Activated naive CD8-positive, alpha-beta T cell (primary cell): ENCODE measurements at regions not wholly inside any gene's neighbourhood (a gene's known extent, or its start where the extent isn't known, plus 50 kb on each side); places are given as distances from the start of the nearest gene placed in this dataset.

ENCODE experiments used
- H3K27ac Mint-ChIP-seq: one replicate; pipeline ENCODE4 v1.8.0; 2021; ENCODE audit warnings: mixed read lengths
- H3K27me3 Mint-ChIP-seq: one replicate; pipeline ENCODE4 v1.8.0; 2021; ENCODE audit warnings: mixed read lengths
- H3K36me3 Mint-ChIP-seq: one replicate; pipeline ENCODE4 v1.8.0; 2021; ENCODE audit warnings: mixed read lengths
- H3K4me1 Mint-ChIP-seq: one replicate; pipeline ENCODE4 v1.8.0; 2021; ENCODE audit warnings: low read depth, mixed read lengths
- H3K4me3 Mint-ChIP-seq: one replicate; pipeline ENCODE4 v1.8.0; 2021; ENCODE audit warnings: mild to moderate bottlenecking, mixed read lengths
- H3K9me3 Mint-ChIP-seq: one replicate; pipeline ENCODE4 v1.8.0; 2021; ENCODE audit warnings: low read depth, mixed read lengths

GRCh38 chr18:76771192-76771799, 51.1 kb upstream of the ZNF236 start:
- H3K4me3 Mint-ChIP-seq, result no peak overlapping the region
- peaks cover 8% of the 10 kb centered on the region for H3K27me3 Mint-ChIP-seq
- peaks cover 1% of the 10 kb centered on the region for H3K4me1 Mint-ChIP-seq
- H3K9me3 Mint-ChIP-seq, result peaks cover 20% of the 10 kb centered on the region
- H3K36me3 Mint-ChIP-seq, result peaks cover 7% of the 10 kb centered on the region
- H3K27ac Mint-ChIP-seq, result no peak overlapping the region

GRCh38 chr18:76767954-76768353, 54.4 kb upstream of the ZNF236 start:
- Mint-ChIP-seq H3K27ac (no peak overlapping the region), H3K27me3 (peaks cover 8% of the 10 kb centered on the region), H3K9me3 (peaks cover 20% of the 10 kb centered on the region), H3K4me3 (no peak overlapping the region), H3K4me1 (peaks cover 11% of the 10 kb centered on the region), H3K36me3 (peaks cover 7% of the 10 kb centered on the region)

- Mint-ChIP-seq H3K4me1 (peaks cover 21% of the 10 kb centered on the region), H3K27me3 (peaks cover 2% of the 10 kb centered on the region), H3K9me3 (peaks cover 20% of the 10 kb centered on the region), H3K4me3 (no peak overlapping the region), H3K27ac (no peak overlapping the region), H3K36me3 (peaks cover 6% of the 10 kb centered on the region)
These were observed 55.9 kb upstream of the ZNF236 start for GRCh38 chr18:76766429-76766828.

DNA sequence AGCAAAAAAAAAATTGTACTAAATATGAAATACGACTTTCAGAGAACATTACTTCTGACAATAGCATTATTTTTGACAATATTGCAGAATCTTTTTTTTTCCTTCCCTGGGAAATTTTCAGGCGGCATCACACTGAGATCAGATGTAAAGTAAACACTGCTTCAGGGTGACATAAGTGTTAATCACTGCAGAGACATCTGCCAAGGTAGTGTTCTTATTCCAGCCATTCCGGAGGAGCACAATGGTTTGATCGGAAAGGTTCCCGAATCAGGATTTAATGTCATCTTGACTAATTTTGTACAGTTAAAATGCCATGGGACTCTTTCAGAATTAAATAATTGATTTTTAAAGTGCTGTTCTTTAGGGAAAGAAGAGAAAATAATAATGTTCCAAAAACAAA, 56.7 kb upstream of the ZNF236 start:
- Mint-ChIP-seq H3K27ac (no peak overlapping the region), H3K36me3 (peaks cover 6% of the 10 kb centered on the region), H3K27me3 (peaks cover 2% of the 10 kb centered on the region), H3K9me3 (peaks cover 20% of the 10 kb centered on the region), H3K4me1 (peaks cover 24% of the 10 kb centered on the region), H3K4me3 (no peak overlapping the region)

DNA sequence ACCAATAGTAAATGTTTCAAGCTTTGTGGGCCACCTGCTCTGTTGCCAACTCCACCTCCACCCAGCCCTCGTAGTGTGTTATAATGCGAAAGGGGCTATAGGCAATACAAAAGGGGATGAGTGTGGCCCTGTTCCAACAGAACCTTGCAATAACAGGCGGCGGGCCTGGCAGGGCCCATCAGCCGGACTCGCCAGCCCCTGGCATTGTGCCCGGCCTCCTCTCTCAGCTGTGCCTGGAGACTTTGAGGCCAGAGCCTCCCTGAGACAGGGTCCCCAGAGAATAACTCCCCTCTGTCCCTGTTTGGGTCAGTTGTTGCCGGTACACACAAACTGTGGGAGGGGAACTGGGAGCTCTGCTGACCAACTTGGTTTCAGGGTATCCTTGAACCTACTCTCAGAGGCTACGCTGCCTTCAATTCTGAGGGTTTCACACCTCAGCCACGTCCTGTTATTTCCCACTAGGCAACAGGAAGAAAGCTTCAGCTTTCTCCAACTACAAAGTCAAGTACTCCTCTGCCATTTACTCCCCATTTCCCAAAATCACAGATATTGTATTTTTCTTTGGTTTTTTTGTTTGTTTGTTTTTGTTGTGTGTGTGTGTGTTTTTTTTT, 58.0 kb upstream of the ZNF236 start:
- H3K27me3 Mint-ChIP-seq, result peaks cover 2% of the 10 kb centered on the region
- peaks cover 20% of the 10 kb centered on the region for H3K9me3 Mint-ChIP-seq
- peaks cover 24% of the 10 kb centered on the region for H3K4me1 Mint-ChIP-seq
- H3K36me3 Mint-ChIP-seq, result peaks cover 6% of the 10 kb centered on the region
- no peak overlapping the region for H3K27ac Mint-ChIP-seq
- H3K4me3 Mint-ChIP-seq, result no peak overlapping the region

- H3K27me3 Mint-ChIP-seq, result no peaks in the 10 kb centered on the region
- H3K27ac Mint-ChIP-seq, result no peak overlapping the region
- no peak overlapping the region for H3K4me3 Mint-ChIP-seq
- H3K9me3 Mint-ChIP-seq, result no peaks in the 10 kb centered on the region
- peaks cover 15% of the 10 kb centered on the region for H3K4me1 Mint-ChIP-seq
- no peaks in the 10 kb centered on the region for H3K36me3 Mint-ChIP-seq
These were observed 63.3 kb upstream of the ZNF236 start for GRCh38 chr18:76759056-76759455.

DNA sequence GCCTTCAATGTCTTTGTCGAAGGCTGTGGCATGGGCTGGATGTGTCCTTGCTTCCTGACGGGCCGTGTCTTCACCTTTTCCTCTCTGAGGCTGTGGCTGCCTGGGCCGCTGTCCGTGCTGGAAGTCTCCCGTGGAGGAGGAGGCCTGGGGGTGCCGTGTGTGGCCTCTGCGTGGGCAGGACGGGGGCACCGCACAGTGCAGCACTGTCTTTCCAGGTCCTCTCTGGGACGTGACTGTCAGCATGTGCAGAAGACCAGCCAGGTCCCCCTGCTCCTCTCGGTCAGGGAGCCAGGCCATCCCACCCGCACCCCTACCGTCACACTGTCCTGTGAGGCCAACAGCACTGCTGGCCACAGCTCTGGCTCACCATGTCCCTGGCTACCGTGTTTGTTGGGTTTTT, 64.4 kb upstream of the ZNF236 start:
- H3K4me3 Mint-ChIP-seq, result no peak overlapping the region
- no peaks in the 10 kb centered on the region for H3K9me3 Mint-ChIP-seq
- peaks cover 14% of the 10 kb centered on the region for H3K4me1 Mint-ChIP-seq
- no peaks in the 10 kb centered on the region for H3K27me3 Mint-ChIP-seq
- H3K27ac Mint-ChIP-seq, result no peak overlapping the region
- no peaks in the 10 kb centered on the region for H3K36me3 Mint-ChIP-seq

GRCh38 chr18:76757335-76757734, 65.0 kb upstream of the ZNF236 start:
- Mint-ChIP-seq H3K4me3 (no peak overlapping the region), H3K4me1 (peaks cover 9% of the 10 kb centered on the region), H3K27ac (no peak overlapping the region), H3K27me3 (no peaks in the 10 kb centered on the region), H3K36me3 (no peaks in the 10 kb centered on the region), H3K9me3 (no peaks in the 10 kb centered on the region)

- Mint-ChIP-seq H3K27ac (no peak overlapping the region), H3K4me1 (peaks cover 4% of the 10 kb centered on the region), H3K36me3 (peaks cover 2% of the 10 kb centered on the region), H3K4me3 (no peak overlapping the region), H3K27me3 (no peaks in the 10 kb centered on the region), H3K9me3 (no peaks in the 10 kb centered on the region)
These were observed 65.7 kb upstream of the ZNF236 start for GRCh38 chr18:76756531-76757253.

DNA sequence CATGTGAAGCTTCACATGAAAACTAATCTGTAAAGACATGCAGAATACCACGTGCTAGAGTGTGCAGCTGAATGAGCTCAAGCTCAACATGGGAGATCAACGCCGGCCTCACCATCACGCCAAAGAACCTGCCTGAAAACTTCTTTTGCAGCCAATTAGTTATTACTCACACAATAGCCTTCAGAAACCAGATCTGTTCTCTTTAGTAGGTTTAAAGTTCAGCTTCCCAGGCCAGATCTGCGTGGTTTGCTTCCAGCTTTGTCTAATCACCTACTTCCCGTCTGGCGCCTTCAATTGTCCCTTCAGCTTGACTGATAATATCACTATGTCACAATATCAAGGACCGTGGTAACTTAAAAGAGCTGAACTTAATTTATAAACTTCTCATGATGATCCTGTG, 68.0 kb upstream of the ZNF236 start:
- Mint-ChIP-seq H3K36me3 (peaks cover 2% of the 10 kb centered on the region), H3K9me3 (no peaks in the 10 kb centered on the region), H3K27me3 (no peaks in the 10 kb centered on the region), H3K4me3 (no peak overlapping the region), H3K4me1 (no peaks in the 10 kb centered on the region), H3K27ac (no peak overlapping the region)

GRCh38 chr18:76752400-76752799, 70.0 kb upstream of the ZNF236 start:
- Mint-ChIP-seq H3K4me1 (no peaks in the 10 kb centered on the region), H3K9me3 (peaks cover 9% of the 10 kb centered on the region), H3K36me3 (peaks cover 7% of the 10 kb centered on the region), H3K4me3 (no peak overlapping the region), H3K27ac (no peak overlapping the region), H3K27me3 (no peaks in the 10 kb centered on the region)

GRCh38 chr18:76750917-76751890, 71.2 kb upstream of the ZNF236 start:
- no peaks in the 10 kb centered on the region for H3K4me1 Mint-ChIP-seq
- H3K9me3 Mint-ChIP-seq, result peaks cover 9% of the 10 kb centered on the region
- no peak overlapping the region for H3K4me3 Mint-ChIP-seq
- H3K27ac Mint-ChIP-seq, result no peak overlapping the region
- H3K27me3 Mint-ChIP-seq, result no peaks in the 10 kb centered on the region
- H3K36me3 Mint-ChIP-seq, result peaks cover 7% of the 10 kb centered on the region

- Mint-ChIP-seq H3K27ac (no peak overlapping the region), H3K4me1 (no peaks in the 10 kb centered on the region), H3K4me3 (no peak overlapping the region), H3K36me3 (peaks cover 7% of the 10 kb centered on the region), H3K27me3 (no peaks in the 10 kb centered on the region), H3K9me3 (peaks cover 9% of the 10 kb centered on the region)
These were observed 72.1 kb upstream of the ZNF236 start for GRCh38 chr18:76750269-76750668.

- peaks cover 9% of the 10 kb centered on the region for H3K9me3 Mint-ChIP-seq
- H3K4me3 Mint-ChIP-seq, result no peak overlapping the region
- peaks cover 2% of the 10 kb centered on the region for H3K27me3 Mint-ChIP-seq
- H3K36me3 Mint-ChIP-seq, result peaks cover 9% of the 10 kb centered on the region
- H3K27ac Mint-ChIP-seq, result no peak overlapping the region
- no peaks in the 10 kb centered on the region for H3K4me1 Mint-ChIP-seq
These were observed 74.7 kb upstream of the ZNF236 start for GRCh38 chr18:76747676-76748075.

DNA sequence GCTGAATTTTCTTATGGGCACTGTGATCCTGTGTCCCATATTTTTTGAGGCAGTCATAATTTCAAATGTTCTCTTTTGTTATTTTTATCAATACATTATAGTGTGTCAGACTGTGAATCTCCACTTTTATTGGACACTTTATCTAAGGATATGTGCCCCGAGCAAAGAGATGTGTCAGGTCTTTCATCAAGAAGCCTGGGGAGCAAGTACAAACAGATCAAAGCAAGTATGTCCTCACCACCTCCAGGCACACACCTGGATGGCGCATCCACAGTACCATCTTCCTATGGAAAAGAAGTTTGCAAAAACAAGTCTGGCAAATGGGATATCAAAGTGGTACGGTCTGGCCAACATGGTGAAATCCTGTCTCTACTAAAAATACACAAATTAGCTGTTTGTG, 81.0 kb upstream of the ZNF236 start:
- H3K4me1 Mint-ChIP-seq, result peaks cover 6% of the 10 kb centered on the region
- H3K36me3 Mint-ChIP-seq, result peaks cover 4% of the 10 kb centered on the region
- H3K27ac Mint-ChIP-seq, result no peak overlapping the region
- no peak overlapping the region for H3K4me3 Mint-ChIP-seq
- H3K9me3 Mint-ChIP-seq, result no peaks in the 10 kb centered on the region
- H3K27me3 Mint-ChIP-seq, result peaks cover 7% of the 10 kb centered on the region
